ENCODE measurements at regions not wholly inside any gene's neighbourhood (a gene's known extent, or its start where the extent isn't known, plus 50 kb on each side); places are given as distances from the start of the nearest gene placed in this dataset.

DNA sequence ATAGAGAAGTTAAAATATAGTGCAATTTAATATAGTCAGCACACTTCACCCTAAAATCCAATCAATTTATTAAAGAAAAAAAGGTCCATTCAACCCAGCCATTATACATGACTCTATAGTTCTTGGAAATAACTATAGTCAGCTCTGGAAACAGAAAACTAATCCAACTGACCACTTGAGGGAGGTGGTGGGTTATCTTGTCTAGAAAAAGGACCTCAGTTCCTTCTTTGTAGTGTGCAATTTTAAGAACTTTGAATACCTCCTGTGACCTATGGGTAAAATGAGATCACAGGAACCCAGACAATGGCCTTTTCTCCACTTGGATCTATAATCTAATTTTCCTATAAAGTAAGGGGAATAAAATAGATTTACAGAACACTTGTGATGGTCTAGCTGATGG, 163.6 kb upstream of the CENPW start:
- no peak for DNase-seq (ENCODE audit: low spot score in 2 of 2)
- no peaks in the 10 kb centered on the region for H3K36me3 ChIP-seq
- H3K27me3 ChIP-seq, result no peaks in the 10 kb centered on the region
- no peak overlapping the region for H3K27ac ChIP-seq
- intact Hi-C loops (cut with DNase I), result no loop called here
- H3K9me3 ChIP-seq, result no peaks in the 10 kb centered on the region
- peaks cover 0 to 3% of the 10 kb centered on the region in 2 donors for H3K4me1 ChIP-seq
- no peak overlapping the region for H3K4me3 ChIP-seq
- TF ChIP-seq, protein P1, sequence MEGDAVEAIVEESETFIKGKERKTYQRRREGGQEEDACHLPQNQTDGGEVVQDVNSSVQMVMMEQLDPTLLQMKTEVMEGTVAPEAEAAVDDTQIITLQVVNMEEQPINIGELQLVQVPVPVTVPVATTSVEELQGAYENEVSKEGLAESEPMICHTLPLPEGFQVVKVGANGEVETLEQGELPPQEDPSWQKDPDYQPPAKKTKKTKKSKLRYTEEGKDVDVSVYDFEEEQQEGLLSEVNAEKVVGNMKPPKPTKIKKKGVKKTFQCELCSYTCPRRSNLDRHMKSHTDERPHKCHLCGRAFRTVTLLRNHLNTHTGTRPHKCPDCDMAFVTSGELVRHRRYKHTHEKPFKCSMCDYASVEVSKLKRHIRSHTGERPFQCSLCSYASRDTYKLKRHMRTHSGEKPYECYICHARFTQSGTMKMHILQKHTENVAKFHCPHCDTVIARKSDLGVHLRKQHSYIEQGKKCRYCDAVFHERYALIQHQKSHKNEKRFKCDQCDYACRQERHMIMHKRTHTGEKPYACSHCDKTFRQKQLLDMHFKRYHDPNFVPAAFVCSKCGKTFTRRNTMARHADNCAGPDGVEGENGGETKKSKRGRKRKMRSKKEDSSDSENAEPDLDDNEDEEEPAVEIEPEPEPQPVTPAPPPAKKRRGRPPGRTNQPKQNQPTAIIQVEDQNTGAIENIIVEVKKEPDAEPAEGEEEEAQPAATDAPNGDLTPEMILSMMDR (IDR thresholded peaks at IDR 0.05), result no peak

DNA sequence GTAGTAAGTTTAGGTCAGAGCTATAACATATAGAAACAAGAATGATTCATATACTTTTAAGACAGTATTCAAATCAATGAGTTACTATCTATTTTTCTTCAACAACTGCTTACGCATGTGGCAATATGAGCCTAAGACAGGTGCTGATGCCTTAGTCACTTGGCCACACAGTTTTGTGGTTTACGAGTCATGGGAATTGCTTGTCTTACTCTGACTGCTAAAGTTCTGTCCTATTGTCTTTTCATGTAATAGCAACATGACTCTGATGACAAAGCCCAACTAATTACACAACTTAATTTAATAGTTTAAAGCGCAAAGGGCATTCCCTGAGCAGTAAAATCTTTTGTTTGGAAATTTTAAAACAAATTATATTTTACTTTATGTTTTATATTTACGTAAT, 159.3 kb upstream of the CENPW start:
- no peaks in the 10 kb centered on the region for H3K9me3 ChIP-seq
- no peaks in the 10 kb centered on the region for H3K27me3 ChIP-seq
- intact Hi-C loops (cut with DNase I), result no loop called here
- peaks cover 0 to 11% of the 10 kb centered on the region in 2 donors for H3K4me1 ChIP-seq
- no peaks in the 10 kb centered on the region for H3K36me3 ChIP-seq
- H3K27ac ChIP-seq, result peak overlapping the region in 1 of 2 donors; percentile 26
- DNase-seq (ENCODE audit: low spot score in 2 of 2), result no peak
- H3K4me3 ChIP-seq, result no peak overlapping the region
- TF ChIP-seq, protein P1 (IDR thresholded peaks at IDR 0.05), result no peak

DNA sequence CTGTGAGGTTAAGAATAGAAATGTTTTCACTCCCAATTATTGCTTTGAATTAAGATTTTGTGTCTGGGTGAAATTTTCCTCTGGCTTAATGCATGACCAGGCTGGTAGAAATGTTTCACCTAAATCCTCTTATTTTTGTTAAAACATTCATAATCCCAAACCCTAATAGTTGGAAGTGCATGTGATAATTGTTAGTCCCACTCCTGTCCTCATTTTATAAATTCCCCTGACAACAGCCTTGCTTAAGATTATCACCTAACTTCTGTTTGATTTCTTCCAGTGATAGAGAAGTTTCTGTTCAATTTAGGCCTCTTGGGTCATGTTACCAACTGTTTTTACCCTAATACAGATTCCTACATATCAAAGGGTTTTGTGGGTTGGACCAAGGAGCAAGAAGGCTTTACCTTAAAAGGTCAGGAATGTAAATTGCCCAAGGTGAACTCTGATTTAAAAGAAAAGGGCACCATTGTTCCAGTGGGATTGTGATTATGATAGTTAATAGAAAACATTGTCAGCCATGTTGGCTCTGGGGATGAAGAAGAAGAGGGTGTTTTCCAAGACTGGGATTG, 158.7 kb upstream of the CENPW start:
- Histone ChIP-seq H3K4me1 (peaks cover 0 to 11% of the 10 kb centered on the region in 2 donors), H3K9me3 (no peaks in the 10 kb centered on the region), H3K27ac (peak overlapping the region; percentile 20 to 74), H3K36me3 (no peaks in the 10 kb centered on the region), H3K4me3 (no peak overlapping the region), H3K27me3 (no peaks in the 10 kb centered on the region)
- intact Hi-C loops (cut with DNase I), result no loop called here
- TF ChIP-seq, protein P1 (IDR thresholded peaks at IDR 0.05), result no peak
- no peak for DNase-seq (ENCODE audit: low spot score in 2 of 2)

DNA sequence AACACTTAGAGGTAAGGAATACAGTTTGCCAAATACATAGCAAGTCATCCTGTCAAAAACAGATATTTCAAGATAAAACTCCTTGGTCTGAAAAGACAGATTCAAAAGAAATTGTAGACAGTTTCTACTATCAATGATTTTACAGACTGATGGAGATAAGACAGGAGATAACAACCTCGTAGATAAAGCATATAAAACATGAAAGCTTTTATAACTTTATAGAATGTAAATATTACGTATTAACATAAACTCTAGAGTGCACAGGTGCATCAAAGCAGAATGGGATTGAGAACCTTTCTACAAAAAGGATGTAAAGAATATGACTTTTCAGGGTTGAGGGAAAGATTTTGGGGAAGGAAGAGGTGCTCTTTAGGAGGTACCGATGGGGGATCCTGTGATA, 158.0 kb upstream of the CENPW start:
- Histone ChIP-seq H3K27me3 (no peaks in the 10 kb centered on the region), H3K36me3 (no peaks in the 10 kb centered on the region), H3K9me3 (no peaks in the 10 kb centered on the region), H3K27ac (peak overlapping the region; percentile 20 to 74), H3K4me1 (peaks cover 0 to 11% of the 10 kb centered on the region in 2 donors), H3K4me3 (no peak overlapping the region)
- TF ChIP-seq, protein P1 (IDR thresholded peaks at IDR 0.05), result no peak
- DNase-seq (ENCODE audit: low spot score in 2 of 2), result no peak
- intact Hi-C loops (cut with DNase I), result no loop called here

DNA sequence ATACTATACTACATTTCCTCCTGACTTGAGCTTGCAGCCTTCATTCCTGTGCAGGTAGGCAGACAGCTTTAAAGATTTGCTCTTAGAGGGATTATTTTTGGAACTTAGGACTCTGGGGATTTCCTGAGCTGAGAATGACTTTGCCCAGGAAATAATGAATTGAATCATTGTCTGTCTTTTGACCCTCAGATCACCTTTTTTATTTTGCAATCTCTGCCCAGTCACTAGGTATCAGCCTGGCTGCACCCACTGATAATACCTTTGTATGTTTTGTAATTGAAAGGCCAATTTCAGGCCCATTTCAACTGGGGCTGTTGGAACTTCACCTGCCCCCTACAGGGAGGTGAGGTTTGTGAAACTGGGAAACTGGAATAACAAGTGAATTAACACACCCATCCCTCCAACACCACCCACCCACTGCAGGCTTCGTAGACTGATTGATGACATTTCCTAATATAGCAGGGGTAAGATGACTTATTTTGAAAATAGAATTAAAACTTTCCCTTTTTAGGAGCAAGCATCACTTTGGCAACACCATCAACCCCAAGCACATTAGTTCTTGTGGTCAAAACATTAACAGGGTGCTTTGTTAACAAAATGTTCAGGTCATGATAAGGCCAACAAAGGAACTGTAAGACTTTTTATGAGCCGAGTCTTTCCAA, 157.1 kb upstream of the CENPW start:
- intact Hi-C loops (cut with DNase I), result no loop called here

More for the DNA sequence above, 157.1 kb upstream of the CENPW start:
- no peak for DNase-seq (ENCODE audit: low spot score in 2 of 2)
- Histone ChIP-seq H3K4me3 (no peak overlapping the region), H3K27ac (peak overlapping the region in 1 of 2 donors; percentile 74), H3K4me1 (peaks cover 0 to 11% of the 10 kb centered on the region in 2 donors), H3K9me3 (no peaks in the 10 kb centered on the region), H3K36me3 (no peaks in the 10 kb centered on the region), H3K27me3 (no peaks in the 10 kb centered on the region)
- TF ChIP-seq, protein P1 (IDR thresholded peaks at IDR 0.05), result no peak
